ENCODE measurements at regions not wholly inside any gene's neighbourhood (a gene's known extent, or its start where the extent isn't known, plus 50 kb on each side); places are given as distances from the start of the nearest gene placed in this dataset.

GRCh38 chr14:34106310-34106709, 155.4 kb upstream of the EGLN3 start:
- ChIA-PET POLR2A (no interaction called here), CTCF (no interaction called here)
- Histone ChIP-seq H3K9me3 (ENCODE audit: control insufficient read depth in 1 of 2, insufficient read depth in 1 of 2, low read length in 2 of 2) (no peaks in the 10 kb centered on the region), H3K36me3 (ENCODE audit: insufficient read depth, low read length) (no peaks in the 10 kb centered on the region), H3K4me1 (ENCODE audit: insufficient read depth, low read length) (no peaks in the 10 kb centered on the region), H3K27ac (ENCODE audit: low read depth in 1 of 2, low read length in 2 of 2) (no peak overlapping the region), H3K4me3 (ENCODE audit: low read length) (no peak overlapping the region), H3K27me3 (ENCODE audit: control insufficient read depth in 1 of 2, insufficient read depth in 2 of 2, low read length in 2 of 2) (no peaks in the 10 kb centered on the region)
- DNase-seq: no peak
- Mint-ChIP-seq H3K9me3 (no peaks in the 10 kb centered on the region), H3K36me3 (ENCODE audit: low read depth) (no peaks in the 10 kb centered on the region), H3K27ac (no peak overlapping the region), H3K4me1 (ENCODE audit: low read depth) (no peaks in the 10 kb centered on the region), H3K27me3 (no peaks in the 10 kb centered on the region), H3K4me3 (no peak overlapping the region)
- ATAC-seq (ENCODE audit: poor library complexity): no peak
- intact Hi-C loops (cut with DNase I, micrococcal nuclease): no loop called here
- no peak for TF ChIP-seq CTCF (IDR thresholded peaks at IDR 0.05)

DNA sequence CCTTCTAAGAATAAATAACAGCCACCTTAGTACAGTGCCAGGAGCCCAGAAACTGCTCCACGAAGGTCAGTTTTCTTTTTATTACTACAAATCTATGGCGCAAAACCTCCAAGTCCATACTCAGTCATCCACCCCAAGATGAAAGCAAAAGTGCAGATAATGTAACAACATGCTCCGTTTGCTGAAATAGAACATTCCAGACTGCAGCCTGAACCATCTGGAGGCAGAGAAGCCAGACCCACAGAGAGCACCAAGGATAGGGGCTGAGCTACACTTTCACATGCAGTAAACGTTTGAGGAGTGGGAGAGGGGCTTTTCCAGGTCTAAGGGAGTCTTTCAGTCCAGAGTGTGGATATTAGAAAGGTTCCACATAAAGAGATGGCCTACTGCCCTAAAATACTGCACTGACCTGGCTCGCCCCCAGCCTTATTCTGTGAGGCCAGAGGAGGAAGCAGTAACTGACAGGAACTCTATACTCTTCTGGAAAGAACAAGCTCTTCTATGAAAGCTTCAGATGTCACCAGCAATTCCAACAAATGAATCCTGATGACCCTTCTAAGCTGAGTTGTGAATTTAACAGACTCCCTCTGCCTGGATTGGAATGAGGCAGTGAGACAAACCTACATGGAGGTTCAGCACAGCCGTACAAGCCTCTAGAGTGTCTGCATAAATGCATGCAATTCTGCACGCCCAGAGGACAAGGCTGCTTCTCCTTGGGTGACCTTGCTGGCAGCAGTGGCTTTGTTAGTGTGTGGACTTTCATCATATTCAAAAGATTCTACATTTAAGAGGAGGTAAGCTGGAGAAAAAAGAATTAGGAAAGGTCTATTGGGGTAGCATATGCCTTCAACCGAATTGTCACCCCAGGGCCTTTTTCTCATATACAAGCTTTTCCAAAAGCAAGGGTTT, 153.9 kb upstream of the EGLN3 start:
- DNase-seq: no peak
- H3K27me3 Mint-ChIP-seq: no peaks in the 10 kb centered on the region
- ChIA-PET POLR2A (no interaction called here), CTCF (interaction anchor here (0.6 kb wide), 1 partner anchor 111 kb away, joined by 3 read pairs; no protein-coding TSS in a partner anchor)
- Histone ChIP-seq H3K4me3 (ENCODE audit: low read length) (no peak overlapping the region), H3K36me3 (ENCODE audit: insufficient read depth, low read length) (no peaks in the 10 kb centered on the region), H3K4me1 (ENCODE audit: insufficient read depth, low read length) (no peaks in the 10 kb centered on the region), H3K27ac (ENCODE audit: low read depth in 1 of 2, low read length in 2 of 2) (no peak overlapping the region), H3K9me3 (ENCODE audit: control insufficient read depth in 1 of 2, insufficient read depth in 1 of 2, low read length in 2 of 2) (no peaks in the 10 kb centered on the region), H3K27me3 (ENCODE audit: control insufficient read depth in 1 of 2, insufficient read depth in 2 of 2, low read length in 2 of 2) (no peaks in the 10 kb centered on the region)
- no peak overlapping the region for H3K4me3 Mint-ChIP-seq
- H3K27ac Mint-ChIP-seq: no peak overlapping the region
- ATAC-seq (ENCODE audit: poor library complexity): no peak
- H3K9me3 Mint-ChIP-seq: no peaks in the 10 kb centered on the region
- no peaks in the 10 kb centered on the region for H3K4me1 Mint-ChIP-seq (ENCODE audit: low read depth)
- no peaks in the 10 kb centered on the region for H3K36me3 Mint-ChIP-seq (ENCODE audit: low read depth)
- intact Hi-C loops (cut with DNase I, micrococcal nuclease): no loop called here
- no peak for TF ChIP-seq CTCF (IDR thresholded peaks at IDR 0.05)

DNA sequence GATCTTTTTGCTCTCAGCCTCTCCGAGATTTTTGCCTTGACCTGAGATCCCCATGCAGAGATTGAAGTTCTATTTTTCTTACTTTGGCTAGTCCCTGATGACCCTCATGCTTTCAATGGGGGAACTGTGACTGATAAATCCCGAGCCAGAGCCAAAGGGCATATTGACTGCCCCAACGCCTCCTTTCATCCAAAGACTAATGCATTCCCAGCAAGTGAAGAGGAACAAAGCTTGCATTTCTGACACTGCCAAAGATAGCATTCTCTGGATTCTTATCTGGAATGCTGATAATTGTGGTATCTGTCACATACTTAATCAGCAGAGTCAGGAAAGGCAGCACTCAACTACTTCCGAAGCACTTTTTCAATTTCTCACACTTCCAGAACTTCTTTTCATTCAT, 152.3 kb upstream of the EGLN3 start:
- Histone ChIP-seq H3K27me3 (ENCODE audit: control insufficient read depth in 1 of 2, insufficient read depth in 2 of 2, low read length in 2 of 2) (no peaks in the 10 kb centered on the region), H3K9me3 (ENCODE audit: control insufficient read depth in 1 of 2, insufficient read depth in 1 of 2, low read length in 2 of 2) (no peaks in the 10 kb centered on the region), H3K4me3 (ENCODE audit: low read length) (no peak overlapping the region), H3K36me3 (ENCODE audit: insufficient read depth, low read length) (no peaks in the 10 kb centered on the region), H3K4me1 (ENCODE audit: insufficient read depth, low read length) (peaks cover 4% of the 10 kb centered on the region), H3K27ac (ENCODE audit: low read depth in 1 of 2, low read length in 2 of 2) (no peak overlapping the region)
- Mint-ChIP-seq H3K36me3 (ENCODE audit: low read depth) (no peaks in the 10 kb centered on the region), H3K27ac (no peak overlapping the region), H3K27me3 (no peaks in the 10 kb centered on the region), H3K4me3 (no peak overlapping the region), H3K4me1 (ENCODE audit: low read depth) (no peaks in the 10 kb centered on the region), H3K9me3 (no peaks in the 10 kb centered on the region)
- no peak for ATAC-seq (ENCODE audit: poor library complexity)
- CTCF ChIA-PET: no interaction called here
- no peak for TF ChIP-seq CTCF (IDR thresholded peaks at IDR 0.05)
- intact Hi-C loops (cut with DNase I, micrococcal nuclease): no loop called here
- no peak for DNase-seq
- POLR2A ChIA-PET: no interaction called here
